Retinal pigment epithelial cell (primary cell): ENCODE measurements at regions not wholly inside any gene's neighbourhood (a gene's known extent, or its start where the extent isn't known, plus 50 kb on each side); places are given as distances from the start of the nearest gene placed in this dataset.

Experiments
- DNase-seq: peaks from one replicate; pipeline ENCODE4 v3.0.0-alpha.2; 2010; ENCODE audit warnings: low read depth
- H3K4me3 ChIP-seq: 2 replicates; pipeline ENCODE4 v1.5.1; 2011; ENCODE audit warnings: mild to moderate bottlenecking, low read length, control low read depth, moderate library complexity
- CTCF ChIP-seq: conservative IDR thresholded peaks from 2 replicates; pipeline ENCODE4 v1.5.1; 2011; ENCODE audit warnings: low read depth, low read length, control low read depth, inconsistent platforms

GRCh38 chr7:16023046-16023445 lies 336.6 kb upstream of the MEOX2 start:
- H3K4me3 ChIP-seq, result no peak overlapping the region
- DNase-seq, result no peak
- no peak for TF ChIP-seq CTCF

- no peak overlapping the region for H3K4me3 ChIP-seq
- no peak for TF ChIP-seq CTCF
- DNase-seq, result no peak
These were observed 335.4 kb upstream of the MEOX2 start for GRCh38 chr7:16021851-16022250.

- DNase-seq, result no peak
- no peak for TF ChIP-seq CTCF
- no peak overlapping the region for H3K4me3 ChIP-seq
These were observed 329.5 kb upstream of the MEOX2 start for GRCh38 chr7:16015981-16016380.

- TF ChIP-seq CTCF, result no peak
These were observed 327.5 kb upstream of the MEOX2 start for GRCh38 chr7:16014031-16014430.

GRCh38 chr7:16007911-16008310 lies 321.4 kb upstream of the MEOX2 start:
- DNase-seq, result no peak
- TF ChIP-seq CTCF, result no peak
- no peak overlapping the region for H3K4me3 ChIP-seq

More at GRCh38 chr7:16014031-16014430, 327.5 kb upstream of the MEOX2 start:
- no peak for DNase-seq
- no peak overlapping the region for H3K4me3 ChIP-seq

- DNase-seq, result no peak
- H3K4me3 ChIP-seq, result no peak overlapping the region
- TF ChIP-seq CTCF, result no peak
These were observed 318.2 kb upstream of the MEOX2 start for GRCh38 chr7:16004702-16005101.

- no peak for TF ChIP-seq CTCF
- H3K4me3 ChIP-seq, result no peak overlapping the region
- DNase-seq, result no peak
These were observed 315.0 kb upstream of the MEOX2 start for GRCh38 chr7:16001477-16001876.
